HG03139 (cell line): ENCODE measurements at regions not wholly inside any gene's neighbourhood (a gene's known extent, or its start where the extent isn't known, plus 50 kb on each side); places are given as distances from the start of the nearest gene placed in this dataset.
"Not testable (repeated sequence)": the region's sequence is repeated elsewhere in the genome, so short reads cannot be mapped to it uniquely, and the experiment has no call there.

ENCODE experiments used
- ATAC-seq: cut with Tn5 transposase; IDR thresholded peaks from one replicate; pipeline ENCODE4 v1.9.1; 2021; ENCODE audit not compliant: unreplicated experiment

DNA sequence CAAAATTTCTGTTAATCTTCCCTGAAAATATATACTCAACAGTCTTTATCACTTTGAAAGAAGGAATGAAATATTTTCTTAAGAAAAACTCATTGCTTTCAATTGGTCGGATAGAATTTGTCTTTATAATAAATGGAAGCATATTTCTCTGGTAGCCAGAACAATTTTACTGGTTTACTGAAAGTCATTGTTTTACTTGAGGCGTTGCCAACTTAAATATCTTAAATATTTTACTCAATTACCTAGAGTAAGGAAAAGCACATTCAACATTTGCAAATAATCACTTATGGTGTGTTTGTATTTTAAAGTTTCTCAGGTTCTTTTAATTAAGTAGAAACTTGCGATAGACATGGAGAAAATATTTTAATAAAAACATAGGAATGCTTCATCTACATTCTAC, 1181.7 kb downstream of the EFNA5 start:
- no peak for ATAC-seq

DNA sequence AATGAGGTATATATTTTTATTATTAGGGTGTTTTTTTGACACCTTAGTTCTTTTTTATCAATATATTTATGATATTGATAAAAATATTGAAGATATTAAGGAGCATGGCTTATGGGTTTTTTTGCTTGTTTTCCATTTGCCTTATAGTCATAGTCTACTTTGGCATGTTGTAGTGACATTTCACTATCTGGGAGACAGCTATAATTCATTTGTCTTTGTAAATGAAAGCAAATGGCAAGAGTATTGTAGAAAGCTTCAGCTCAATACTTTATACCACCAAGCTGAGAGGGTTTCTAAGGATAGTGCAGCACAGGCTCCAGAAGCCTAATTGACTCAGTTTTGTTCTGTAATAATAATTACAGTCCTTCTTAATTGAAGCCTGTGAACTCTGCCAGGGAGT, 1182.3 kb downstream of the EFNA5 start:
- no peak for ATAC-seq

DNA sequence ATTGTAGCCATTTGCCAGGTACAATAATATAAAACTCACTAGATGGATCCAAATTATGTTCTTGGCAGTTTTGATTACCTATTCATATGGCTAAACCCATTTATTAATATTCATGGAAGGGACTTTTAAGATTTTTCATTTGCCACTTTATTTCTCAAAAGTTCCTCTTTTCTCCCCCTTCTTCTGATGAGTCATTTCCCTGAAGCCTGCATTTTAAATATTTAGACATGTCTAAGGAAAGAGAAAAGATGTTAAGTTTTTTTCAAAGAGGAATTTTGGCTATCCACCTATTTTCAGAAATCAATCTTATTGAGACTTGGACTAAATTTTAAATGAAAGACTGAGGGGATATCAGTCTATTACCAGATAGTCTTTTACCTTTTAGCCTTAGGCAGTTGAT, 1189.4 kb downstream of the EFNA5 start:
- ATAC-seq, result no peak

- no peak for ATAC-seq
Measured at GRCh38 chr5:106476630-106477029, 1194.1 kb downstream of the EFNA5 start.

- no peak for ATAC-seq
Measured at GRCh38 chr5:106474066-106474465, 1196.7 kb downstream of the EFNA5 start.

DNA sequence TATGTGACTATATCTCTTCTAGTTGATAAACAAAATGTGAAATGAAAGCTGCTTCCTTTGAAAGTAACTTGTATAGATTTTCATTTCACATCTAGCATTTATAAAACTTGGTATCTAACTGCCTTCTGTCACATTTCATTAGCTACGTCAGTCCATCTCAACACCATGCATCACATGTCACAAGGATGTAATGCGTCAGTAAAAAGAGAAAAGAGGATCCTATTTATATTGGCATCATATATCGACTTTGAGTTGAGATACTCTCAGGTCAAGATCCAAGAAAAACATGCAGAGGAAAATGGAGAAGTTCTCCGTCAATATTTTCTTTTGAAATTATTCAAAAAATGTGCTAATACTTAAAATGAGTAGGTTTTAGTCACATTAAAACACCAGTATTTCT, 1211.2 kb downstream of the EFNA5 start:
- no peak for ATAC-seq

DNA sequence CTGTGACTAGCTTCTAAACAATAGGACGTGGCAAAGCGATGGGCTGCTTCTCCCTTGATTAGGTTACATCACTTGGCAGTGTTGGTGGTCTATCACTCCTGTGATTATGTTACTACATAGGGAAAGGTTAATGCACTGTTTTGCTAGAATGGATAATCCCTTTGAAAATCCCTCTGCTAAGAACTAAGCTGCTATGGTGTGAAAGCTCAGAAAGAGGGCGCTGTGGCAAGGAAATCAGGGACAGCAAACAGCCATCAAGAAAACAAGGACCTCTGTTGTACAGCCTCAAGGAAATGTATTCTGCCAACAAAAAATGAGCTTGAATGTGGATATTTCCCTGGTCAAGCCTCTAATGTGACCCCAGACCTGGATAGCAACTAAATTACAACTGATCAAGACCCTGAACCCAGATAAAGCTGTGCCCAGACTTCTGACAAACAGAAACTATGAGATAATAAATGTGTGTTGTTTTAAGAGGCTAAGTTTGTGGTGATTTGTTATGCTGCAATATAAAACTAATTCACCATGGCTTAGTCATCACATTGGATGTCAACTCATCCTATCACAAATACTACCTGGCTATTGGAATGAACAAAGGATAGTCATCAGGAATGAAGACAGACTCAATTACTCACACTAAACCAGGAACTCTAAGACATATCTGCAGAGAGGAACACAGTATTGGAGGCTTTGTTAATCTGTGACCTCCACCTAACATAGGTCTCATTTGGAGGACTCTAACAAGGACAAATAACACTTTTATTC, 1215.9 kb downstream of the EFNA5 start:
- ATAC-seq, result no peak

- ATAC-seq, result no peak
Measured at GRCh38 chr5:106454050-106454449, 1216.7 kb downstream of the EFNA5 start.

DNA sequence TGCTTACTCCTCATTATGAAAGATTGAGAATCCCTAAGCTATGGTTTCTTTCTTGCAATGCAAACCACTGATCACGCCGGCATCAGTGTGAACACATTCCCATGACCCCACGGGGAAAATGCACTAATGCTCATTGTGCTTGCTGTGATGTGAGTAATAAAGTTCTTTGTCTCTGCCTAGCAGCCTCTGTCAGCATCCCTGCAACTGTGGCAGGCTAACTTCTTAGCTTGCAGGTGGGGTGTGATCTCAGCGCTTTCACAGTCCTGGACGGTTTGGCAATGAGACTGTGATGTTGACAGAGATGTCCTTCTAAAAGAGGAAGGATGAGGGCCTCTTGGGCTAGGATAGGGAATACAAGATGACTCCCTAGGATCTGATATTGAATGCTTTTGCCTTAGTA, 1218.7 kb downstream of the EFNA5 start:
- no peak for ATAC-seq

GRCh38 chr5:106443746-106444145, 1227.0 kb downstream of the EFNA5 start:
- ATAC-seq, result no peak

DNA sequence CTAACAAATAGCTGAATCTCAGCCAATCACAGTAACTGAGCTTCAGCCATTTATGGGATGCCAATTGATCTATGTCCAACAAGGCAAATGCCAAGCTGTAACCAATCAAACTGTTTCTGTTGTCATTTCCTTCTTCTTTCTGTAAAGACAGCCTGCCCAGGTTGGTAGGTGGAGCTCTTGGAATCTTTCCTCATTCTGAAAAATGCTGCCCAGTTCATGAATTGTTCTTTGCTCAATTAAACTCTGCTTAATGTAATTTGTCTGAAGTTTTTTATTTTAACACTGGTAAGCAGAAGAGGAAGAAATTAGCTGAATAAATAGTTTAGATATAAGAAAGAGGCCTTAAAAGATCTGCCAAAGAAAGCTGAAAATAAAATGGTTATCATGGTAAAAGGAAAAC, 1235.6 kb downstream of the EFNA5 start:
- no peak for ATAC-seq

DNA sequence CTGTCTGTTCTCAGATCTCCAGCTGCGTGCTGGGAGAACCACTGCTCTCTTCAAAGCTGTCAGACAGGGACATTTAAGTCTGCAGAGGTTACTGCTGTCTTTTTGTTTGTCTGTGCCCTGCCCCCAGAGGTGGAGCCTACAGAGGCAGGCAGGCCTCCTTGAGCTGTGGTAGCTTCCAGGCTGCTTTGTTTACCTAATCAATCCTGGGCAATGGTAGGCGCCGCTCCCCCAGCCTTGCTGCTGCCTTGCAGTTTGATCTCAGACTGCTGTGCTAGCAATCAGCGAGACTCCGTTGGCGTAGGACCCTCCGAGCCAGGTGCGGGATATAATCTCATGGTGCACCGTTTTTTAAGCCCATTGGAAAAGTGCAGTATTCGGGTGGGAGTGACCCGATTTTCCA, 1240.0 kb downstream of the EFNA5 start:
- not testable (repeated sequence) for ATAC-seq

- no peak for ATAC-seq
Measured at GRCh38 chr5:106423109-106423897, 1247.4 kb downstream of the EFNA5 start.

DNA sequence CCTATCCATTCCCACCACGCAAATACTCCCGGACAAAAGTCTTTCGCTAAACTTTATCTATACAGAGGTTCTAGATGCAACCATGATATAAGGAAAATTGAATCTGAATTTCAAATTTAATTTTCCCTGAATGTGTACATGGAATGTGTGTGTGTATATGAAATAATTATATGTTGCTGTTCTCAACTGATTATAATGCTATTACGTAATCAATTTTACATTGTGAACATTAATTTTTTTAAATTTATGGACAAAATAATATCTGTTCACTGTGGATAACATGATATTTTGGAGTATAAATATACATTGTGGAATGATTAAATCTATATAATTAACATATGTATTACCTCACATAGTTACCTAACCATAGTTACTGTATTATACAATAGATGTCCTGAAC, 1250.6 kb downstream of the EFNA5 start:
- ATAC-seq, result no peak

- no peak for ATAC-seq
Measured at GRCh38 chr5:106418196-106418595, 1252.5 kb downstream of the EFNA5 start.

- no peak for ATAC-seq
Measured at GRCh38 chr5:106417566-106417965, 1253.2 kb downstream of the EFNA5 start.

DNA sequence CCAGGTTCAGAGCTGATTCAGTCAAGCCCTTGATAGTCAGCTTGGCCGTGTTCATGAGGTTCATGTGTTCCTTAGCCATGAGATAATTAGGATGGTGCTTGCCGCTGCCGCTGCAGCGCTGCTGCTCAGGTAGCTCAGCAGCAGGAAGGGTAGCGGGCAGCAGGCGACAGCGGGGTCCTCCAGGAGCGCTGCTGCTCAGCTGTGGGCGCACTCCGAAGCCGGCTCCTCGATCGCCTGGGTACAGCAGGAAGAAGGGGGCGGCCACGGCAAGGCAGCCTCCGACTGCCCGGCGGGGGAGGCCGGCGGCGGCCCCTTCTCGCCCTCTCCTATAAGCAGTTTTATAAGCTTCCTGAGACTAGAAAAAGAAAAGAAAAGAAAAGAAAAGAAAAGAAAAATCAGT, 1253.6 kb downstream of the EFNA5 start:
- ATAC-seq, result no peak

DNA sequence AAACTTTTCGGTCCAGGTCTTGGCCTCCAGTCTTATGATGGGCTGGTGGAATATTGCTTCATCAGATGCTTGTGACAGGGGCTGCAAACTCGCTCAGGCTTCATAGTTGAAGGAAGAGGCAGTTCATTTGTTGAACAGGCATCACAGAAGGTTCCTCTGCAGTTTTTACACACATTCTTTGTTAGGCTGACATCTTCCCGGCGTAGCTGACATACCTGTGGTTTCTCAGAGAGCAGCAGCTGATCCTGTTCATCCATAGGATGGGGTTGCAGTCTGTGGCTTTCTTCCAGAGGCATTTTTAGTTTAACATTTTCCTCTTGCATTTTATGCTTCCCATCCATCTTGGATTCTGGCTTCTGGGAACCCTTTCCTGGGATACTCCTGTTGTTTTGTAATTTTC, 1255.2 kb downstream of the EFNA5 start:
- no peak for ATAC-seq

DNA sequence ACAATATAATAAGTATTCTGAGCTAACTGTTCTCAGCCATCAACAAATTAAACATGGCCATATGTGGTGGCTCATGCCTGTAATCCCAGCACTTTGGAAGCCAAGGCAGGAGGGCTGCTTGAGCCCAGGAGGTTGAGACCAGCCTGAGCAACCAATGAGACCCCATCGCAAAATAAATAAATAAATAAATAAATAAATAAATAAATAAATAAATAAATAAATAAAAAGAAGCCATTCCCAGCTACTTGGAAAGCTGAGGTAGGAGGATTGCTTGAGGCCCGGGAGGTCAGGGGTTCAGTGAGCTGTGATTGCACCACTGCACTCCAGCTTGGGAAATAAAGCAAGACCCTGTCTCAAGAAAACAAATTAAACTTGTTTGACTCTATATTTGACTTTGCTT, 1256.4 kb downstream of the EFNA5 start:
- ATAC-seq, result no peak

GRCh38 chr5:106412606-106413005, 1258.1 kb downstream of the EFNA5 start:
- no peak for ATAC-seq

- no peak for ATAC-seq
Measured at GRCh38 chr5:106408570-106408969, 1262.2 kb downstream of the EFNA5 start.

DNA sequence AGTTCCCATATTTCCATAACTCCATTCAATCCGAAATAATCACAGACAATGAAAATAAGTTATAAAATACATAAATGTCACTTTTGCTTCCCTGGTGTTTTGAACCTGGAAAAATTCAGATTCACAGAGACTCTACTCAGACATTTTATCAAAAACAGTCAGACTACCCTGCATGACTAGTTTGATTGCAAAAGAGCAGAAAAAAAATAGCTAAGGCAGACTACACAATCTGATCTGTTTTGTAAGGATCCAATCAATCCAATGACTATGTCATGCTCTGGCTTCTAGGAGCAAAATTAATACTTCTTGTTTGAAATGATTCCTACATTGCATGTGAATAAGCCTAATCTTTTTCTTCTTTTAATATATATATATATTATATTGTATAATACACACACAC, 1262.6 kb downstream of the EFNA5 start:
- ATAC-seq, result no peak

GRCh38 chr5:106401561-106401960, 1269.2 kb downstream of the EFNA5 start:
- ATAC-seq, result no peak
